Activated CD4-positive, CD25-positive, alpha-beta regulatory T cell treated with anti-CD3 and anti-CD28 coated beads, Interleukin-2, amount 50 U/mL, for 72 hours (primary cell): ENCODE measurements at regions not wholly inside any gene's neighbourhood (a gene's known extent, or its start where the extent isn't known, plus 50 kb on each side); places are given as distances from the start of the nearest gene placed in this dataset.

ENCODE experiments used
- DNase-seq: peaks from one replicate; pipeline ENCODE4 v3.0.0; 2021

DNA sequence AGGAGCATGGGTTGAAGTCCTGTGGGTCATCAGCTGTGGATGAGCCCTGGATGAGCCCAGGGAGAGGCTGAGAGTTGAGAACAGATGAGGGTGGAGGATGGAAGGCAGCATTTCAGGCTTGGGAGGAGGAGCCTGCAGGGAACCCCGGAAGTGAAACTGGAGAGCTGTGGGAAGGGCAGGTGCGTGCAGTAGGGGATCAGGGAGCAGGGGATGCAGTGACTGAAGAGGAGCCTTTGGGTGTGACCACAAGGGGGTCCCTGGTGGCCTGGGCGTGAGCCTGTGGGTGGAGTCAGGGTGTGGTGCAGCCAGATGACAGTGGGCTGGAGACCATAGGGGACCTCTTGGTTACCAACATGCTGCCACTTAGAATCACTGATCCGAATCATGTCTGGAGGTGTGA is 115.5 kb downstream of the PAPOLA start:
- no peak for DNase-seq

DNA sequence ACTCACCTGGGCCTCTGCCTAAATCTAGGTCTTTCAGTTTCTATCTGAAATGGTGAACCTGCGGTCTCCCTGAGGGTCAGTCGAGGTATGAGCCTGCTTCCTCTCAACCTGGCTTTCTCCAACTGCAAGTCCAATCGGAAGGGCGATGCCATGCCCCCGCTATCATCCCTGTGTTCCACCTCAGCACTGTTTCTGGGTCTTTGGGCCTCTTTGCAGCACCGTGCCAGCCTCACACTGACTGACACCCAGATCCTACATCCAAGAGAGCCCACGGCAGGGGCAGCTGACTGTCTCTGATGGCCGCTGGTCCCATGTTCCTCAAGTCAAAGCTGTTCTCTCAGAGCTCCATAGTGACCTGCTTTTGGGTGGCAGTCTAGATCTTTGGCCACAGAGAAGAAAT is 120.7 kb downstream of the PAPOLA start:
- DNase-seq: no peak

DNA sequence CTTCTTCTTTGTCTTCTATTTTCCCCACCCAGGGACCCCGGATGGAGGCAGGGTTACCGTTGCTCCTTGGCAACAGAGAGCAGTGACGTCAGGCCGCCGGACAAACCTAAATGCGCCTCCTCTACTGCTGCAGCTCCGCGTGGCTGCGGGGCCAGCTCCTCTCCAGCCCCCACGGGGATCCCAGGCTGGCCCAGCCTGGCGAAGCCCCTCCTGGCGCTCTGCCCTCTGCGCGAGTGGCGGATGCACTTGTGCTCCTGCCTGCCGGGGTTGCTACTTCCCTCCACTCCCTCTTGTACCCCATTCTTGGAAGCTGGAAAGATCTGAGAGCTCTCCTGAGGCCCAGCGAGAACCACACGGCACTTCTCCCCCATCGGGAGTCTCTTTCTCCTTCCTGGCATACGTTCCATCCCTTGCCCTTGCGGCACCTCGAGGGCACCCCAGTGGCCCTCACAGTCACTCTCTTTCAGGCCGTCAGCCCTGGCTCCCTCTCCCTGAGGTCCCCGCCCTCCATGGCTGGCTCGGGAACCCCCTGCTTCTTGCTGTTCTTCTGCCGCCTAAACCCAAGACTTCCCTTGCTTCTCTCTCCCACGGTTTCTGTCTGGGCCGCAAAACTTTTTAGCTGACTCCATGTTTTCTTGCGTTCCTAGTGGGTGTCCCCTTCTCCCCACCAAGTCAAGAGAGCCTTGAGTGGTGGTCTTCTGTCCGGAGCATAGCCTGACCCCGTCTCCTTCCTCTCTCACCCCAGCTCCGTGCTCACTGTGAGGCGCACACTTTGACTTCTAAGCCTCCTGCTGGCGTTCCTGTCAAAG is 121.7 kb downstream of the PAPOLA start:
- no peak for DNase-seq

DNA sequence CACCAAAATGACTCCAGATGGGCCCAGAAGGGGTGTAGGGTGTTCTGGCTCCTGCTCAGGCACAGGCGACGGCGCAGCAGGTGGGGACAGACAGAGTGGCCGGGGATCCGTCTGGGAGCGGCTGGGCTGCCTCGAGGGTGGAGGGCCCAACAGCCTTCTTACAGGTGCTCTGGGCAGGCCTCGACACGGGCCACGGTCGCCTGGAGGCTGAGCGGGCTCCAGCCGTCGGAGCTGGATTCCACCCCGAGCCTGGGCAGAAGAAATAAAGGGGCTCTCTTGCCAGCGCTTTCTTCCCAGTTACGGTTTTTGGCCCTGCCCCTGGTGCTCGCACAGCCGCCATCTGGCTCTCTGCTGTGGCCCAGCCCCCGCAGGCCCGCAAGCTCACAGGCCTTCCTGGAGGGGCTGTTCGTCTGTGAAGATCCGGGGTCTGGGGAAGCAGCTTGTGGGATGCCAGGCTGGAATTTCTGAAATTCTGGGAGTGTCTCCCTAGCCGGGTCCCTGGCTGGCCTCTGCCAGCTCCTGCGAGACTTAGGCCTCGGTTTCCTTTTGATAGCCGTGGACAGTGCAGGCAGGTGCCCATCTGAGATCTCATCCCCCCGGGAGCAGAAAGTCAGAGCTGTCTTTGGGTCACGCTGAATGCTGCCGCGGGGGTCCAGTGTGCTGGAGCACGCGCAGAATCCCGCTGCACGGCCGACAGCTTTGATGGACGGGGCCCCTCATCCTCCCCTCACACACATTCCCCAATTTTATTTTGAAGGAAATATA is 122.7 kb downstream of the PAPOLA start:
- no peak for DNase-seq

DNA sequence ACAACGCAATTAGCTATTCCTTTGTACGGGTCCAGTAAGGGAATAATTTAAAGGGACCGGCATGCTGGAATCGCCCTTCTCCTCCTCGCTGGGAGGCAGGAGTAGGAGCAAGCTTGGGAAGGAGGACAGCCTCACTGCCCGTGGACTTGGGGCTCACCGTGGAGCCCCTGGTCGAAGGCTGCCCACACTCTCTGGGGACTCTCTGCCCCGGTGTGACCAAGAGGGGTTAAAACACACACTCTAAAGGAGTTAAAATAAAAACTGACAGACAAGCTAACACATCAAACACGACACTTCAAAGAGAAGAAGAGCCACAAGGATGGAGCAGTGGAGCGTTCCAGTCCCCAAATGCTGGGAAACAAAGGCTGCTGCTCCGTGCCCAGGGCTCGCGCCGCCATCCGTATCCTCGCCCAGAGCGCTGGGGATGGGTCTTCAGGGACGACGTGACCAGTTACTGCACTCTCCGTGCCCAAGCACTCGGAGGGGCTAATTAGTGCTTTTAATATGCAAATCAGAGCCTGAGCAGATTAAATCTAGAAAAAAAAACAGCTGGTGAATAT is 123.3 kb downstream of the PAPOLA start:
- DNase-seq: no peak

DNA sequence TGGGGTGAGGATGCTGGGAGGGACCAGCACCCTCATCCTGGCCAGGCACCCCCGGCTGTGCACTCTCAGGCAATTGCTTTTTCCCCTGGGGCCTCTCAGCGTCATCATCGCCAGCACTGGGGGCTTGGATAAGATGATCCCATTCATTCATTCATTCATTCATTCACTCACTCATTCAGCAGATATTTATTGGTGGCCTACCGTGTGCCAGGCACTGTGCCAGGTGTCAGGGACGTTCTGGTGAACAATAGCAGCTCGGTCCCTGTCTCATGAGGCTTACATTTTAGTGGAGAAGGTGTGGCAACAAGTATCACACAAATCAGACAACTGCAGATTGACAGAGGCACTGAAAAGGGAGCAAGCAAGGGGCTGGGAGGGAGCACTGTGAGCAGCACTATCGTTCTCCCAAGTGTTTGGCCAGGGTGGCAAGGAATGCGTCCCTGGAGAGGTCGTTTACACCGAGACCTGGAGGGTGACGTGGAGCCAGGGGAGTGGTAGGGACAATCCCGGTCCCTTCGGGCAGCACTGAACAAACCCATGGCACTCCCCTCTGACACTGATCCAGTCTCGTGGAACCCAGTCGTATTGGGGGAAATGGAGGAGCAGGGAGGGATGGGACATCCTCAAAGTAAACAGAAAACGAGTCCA is 124.1 kb downstream of the PAPOLA start:
- no peak for DNase-seq

DNA sequence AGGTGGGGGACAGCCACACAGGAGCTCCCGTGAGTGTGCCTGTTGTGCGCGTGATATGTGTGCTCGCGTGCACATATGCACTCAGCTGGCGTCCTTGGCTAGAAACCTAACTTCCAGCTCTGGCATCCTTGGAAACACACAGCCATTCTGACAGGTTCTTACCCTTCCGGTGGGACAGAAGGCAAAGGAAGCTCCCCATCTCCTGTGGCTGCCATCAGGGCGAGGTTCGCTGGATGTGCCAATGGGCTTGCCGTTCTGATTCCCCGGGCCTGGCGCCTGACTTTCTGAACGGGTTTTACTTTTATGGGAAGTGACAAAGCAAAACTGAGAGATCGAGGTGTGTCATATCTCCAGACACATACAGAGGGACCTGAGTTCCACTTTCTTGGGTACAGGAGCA is 124.7 kb downstream of the PAPOLA start:
- no peak for DNase-seq

DNA sequence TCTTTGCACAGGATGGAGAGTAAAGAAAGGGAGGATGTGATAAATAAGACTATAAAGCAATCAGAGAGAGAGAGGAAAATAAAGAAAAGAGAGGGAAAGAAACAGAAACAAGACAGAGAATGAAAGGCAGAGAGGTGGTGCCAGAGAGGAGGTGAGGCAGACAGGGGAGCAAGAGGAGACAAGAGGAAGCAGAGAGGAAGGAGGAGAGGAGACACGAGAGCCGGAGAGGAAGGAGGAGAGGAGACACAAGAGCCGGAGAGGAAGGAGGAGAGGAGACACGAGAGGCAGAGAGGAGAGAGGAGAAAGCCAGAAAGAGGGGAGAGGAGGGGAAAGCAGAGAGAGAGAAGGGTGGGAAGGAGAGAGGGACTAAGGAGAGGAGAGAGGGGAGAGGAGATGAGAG is 125.2 kb downstream of the PAPOLA start:
- no peak for DNase-seq

DNA sequence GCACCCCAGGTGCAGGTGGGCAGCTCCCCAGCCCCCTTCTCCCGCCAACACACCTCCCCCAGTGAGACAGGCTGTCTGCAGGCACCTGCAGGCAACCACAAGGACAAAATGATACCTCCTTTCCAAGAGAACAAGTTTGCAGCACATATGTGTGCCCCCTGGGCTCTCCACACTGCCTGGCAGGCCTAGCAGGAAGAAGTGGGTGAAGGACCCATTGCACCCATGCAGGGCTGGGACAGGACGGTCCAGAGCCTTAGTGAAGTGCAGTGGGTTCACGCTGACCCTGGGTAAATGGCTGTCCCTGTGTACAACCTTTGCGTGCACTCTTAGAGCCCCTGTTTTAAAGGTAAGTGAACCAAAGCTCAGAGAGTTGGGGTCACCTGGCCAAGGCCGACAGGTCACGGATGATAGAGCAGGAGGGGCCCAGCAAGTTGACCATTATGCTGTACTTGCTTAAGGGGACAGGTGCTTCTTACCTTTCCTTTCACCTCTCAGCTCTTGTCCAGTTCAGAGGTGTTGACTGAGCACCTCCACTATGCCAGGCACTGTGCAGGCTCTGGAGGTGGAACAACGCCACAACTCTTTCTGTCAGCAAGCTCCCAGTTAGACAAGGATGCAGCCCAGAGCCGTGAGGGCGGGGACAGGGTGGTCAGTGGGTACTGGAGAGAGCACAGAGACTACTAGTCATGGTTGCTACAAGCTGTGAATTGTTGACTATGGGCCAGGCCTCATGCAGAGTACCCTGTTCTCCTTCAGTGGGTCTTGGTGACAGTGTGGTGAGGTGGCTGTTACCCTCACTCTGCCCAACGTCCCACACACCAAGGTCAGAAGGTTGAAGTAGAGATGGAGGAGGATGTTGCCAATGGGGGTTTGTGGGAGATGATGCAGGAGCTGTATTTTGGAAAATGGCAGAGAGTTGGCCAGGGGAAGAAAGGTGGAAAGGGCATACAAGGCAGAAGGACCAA is 125.9 kb downstream of the PAPOLA start:
- no peak for DNase-seq

DNA sequence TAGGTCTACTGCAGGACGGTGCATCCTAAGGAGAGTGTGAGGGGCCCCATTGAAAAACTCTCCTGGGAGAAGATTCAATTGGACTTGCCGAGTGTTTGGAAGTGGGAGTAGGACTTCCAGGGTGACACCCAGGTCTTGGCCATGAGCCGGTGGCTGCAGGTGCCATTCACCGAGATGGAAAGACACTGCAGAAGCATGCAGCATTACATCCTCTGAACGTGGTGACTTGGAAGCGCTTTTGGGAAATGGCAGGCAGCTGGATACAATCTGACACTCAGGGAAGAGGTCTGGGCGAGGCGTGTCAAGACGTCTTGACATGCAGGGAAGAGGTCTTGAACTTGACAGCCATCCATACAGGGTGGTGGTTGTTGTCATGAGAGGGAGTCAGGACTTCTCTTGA is 126.9 kb downstream of the PAPOLA start:
- no peak for DNase-seq

DNA sequence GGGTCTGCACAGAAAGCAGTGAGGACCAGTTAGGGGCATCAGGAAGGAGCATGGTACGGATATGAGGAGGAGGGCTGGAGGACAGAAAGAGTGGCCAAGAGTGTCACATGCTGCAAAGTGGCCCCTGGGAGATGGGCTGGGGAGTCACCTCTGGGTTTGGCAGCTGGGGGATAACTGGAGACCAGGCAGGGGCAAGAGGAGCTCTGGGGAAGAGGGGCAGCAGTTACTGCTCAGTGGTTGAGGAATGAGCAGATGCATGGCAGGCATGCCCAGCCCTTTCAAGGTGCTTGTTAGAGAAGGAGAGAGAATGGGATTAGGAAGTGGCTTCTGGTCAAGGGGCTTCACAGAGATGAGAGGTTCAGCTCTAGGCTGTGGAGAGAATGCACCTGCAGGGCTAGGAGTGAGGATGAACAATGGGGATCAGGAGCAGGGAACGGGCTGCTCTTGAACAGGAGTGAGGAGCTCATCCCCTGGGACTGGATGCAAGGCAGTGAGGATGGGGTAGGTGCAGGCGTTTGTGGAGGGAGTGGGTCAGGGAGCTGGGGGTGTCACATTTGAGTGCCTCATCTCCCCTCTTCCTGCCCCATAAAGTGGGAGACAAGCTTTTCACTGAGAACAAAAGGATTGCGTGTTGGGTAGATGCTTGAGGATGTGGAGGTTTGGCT is 127.5 kb downstream of the PAPOLA start:
- DNase-seq: no peak

DNA sequence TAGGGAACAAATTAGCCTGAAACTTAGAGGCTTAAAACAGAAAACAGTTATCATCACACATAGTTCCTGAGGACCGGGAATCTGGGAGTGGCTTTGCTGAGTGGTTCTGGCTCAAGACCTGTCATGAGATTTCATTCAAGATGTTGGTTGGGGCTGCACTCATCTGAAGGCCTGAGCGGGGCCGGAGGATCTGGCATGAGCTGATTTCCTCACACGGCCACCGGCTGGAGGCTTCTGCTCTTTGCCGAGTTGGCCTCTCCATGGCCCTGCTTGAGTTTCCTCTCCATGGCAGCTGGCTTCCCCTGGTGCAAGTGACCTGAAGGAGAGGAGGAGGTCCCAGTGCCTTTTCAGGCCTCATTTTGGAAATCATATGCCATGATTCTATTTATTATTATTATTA is 128.1 kb downstream of the PAPOLA start:
- no peak for DNase-seq

DNA sequence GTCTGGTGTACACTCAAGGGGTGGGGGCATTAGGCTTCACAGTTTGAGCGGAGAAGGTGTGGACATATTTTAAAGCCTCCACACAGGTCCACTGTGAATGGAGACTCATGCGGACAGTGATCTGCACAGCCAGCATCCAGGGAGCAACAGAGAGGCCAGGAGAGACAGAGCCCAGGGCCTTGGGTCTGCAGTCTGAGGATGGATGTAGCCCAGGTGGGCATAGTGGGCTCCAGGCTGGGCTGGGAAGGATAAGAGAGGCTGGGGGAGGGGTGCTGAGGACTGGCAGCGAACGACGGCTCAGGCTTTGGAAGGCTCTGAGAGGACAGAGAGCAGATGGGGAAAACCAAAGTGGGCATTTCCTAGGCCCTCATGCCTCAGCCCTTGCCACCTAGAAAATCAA is 128.8 kb downstream of the PAPOLA start:
- no peak for DNase-seq

DNA sequence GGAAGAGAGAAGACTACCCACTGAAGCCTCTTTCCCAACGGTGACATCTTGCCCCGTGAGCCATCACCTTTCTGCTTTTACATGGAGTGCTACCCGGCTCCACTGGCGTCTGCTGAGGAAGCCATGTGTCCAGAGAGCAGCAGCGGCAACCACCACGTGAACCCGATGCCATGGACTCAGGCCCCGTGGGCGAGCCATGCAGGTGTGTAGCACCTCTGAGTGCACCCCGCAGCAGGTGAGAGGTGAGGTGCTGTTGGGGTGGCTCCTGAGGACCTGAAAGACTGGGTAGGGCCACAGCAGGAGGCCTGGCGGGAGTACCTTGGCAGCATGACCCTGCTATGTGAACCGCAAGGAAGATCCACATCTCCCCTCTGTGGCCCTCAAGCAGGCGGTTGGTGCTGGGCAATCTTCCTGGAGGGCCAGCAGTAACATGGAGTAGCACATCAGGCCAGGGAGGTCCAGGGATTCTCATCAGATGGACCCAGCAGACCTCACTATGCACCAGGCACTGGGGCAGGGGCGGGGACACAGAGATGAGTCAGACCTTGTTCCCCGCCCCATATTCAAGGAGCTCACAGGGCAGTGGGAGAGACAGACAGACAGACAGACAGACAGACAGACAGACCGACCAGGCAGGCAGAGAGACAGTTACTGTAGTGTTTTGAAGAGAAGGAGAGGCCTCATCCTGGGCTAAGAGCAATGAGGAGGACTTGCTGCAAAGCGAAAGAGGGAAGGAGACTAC is 129.6 kb downstream of the PAPOLA start:
- no peak for DNase-seq

DNA sequence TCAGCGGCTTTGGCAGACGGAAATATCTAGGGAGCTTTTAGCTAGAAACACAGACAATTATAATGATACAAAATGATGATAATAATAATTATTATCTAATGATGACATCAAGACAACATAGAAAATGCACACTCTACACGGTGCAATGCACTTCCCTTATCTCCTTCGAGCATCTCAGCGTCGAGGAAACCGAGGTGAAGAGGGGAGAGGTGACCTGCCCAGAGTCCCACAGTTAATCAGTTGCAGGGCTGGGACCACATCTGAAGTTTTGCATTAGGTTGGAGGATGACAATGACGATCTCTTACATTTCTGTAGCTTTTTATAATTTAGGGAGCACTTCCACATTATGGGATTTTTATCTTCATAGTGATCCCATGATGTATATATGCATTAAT is 130.2 kb downstream of the PAPOLA start:
- DNase-seq: no peak

DNA sequence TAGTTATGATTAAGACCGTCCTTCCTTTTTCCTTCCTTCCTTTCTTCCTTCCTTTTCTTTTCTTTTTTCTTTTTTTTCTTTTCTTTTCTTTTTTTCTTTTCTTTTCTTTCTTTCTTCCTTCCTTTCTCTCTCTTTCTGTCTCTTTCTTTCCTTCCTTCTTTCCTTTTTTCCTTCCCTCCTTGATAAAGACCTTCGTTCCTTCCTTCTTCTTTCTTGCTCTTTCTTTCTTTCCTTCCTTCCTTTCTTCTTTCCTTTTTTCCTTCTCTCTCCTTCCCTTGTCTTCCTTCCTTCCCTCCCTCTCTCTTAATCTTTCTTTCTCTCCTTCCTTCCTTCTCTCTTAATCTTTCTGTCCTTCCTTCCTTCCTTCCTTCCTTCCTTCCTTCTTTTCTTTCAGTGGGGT is 130.9 kb downstream of the PAPOLA start:
- DNase-seq: no peak

DNA sequence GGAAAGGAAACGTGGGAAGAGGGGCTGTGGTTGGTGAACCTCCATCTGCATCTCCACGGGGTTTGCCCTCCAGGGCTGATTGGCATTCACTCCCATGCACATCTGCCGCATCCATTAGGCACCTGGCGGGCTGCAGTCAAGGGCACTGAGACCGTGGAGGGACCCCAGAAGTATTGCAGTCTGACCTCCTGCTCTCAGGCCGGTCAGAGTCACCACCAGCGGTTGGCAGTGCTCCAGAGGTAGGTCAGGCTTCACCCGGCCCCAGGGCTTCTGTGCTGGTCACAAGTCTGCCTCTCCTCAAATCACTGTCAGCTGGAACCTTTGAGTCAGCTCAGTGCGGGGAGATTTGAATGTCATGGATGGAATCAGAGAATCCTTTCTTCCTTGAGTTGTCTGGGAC is 132.3 kb downstream of the PAPOLA start:
- no peak for DNase-seq

DNA sequence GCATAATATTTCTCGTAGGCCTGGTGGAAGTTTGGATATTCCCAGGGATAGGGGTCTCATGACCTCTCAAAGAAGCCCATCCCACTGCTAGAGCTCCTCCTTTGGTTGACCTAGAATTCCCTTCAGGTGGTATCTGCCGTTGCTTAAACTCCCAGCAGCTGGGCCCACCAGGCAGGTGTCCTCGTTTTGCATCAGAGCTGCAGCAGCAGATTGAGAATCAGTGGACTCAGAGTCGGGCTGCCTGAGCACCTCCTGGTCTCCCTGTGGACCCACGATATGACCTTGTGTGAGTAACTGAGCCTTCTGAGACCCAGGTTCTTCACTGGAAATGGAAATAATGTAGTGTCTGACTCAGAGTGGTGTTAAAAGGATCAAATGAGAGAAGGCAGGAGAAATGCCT is 132.7 kb downstream of the PAPOLA start:
- no peak for DNase-seq

DNA sequence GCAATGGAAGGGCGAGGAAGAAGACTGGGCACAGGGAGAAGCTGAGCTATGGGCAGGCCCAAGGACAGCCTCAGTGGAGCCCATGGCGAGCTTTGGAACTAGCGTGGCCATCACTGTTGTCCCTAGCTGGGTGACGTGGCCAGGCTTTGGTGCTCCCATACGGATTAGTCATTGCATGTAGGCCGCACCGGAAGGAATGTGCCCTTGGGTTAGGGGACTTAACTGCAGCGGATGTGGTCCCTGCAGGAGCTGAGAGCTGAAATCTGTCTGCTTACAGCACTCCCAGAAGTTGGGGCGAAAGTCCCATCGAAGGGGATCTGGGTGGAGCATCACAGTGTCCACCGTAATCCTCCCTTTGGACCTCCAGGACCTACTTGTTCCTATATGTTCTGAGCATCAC is 133.7 kb downstream of the PAPOLA start:
- no peak for DNase-seq

DNA sequence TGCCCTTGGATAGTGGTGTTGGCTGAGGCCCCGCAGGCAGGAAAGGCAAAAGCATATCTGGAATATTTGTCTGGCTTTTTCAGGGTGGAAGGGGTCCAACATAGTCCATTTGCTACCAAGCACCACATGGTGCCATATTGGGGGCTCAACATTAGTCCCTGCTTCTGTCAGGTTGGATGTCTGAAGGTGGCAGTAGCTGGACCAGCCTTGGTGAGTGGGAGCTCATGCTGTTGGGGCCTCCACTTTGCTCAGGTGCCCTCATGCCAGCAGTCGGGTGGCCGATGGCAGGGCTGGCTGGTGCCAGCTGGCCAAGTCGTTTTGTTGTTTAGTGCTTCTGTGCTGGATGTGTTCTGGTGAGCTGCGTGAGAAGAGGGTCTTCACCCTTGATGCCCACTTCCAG is 135.3 kb downstream of the PAPOLA start:
- DNase-seq: no peak
